Sigmoid colon (tissue), 6 donors: ENCODE measurements at regions not wholly inside any gene's neighbourhood (a gene's known extent, or its start where the extent isn't known, plus 50 kb on each side); places are given as distances from the start of the nearest gene placed in this dataset.

Experiments used
- DNase-seq: peaks from one replicate; pipeline ENCODE4 v3.0.0-alpha.2; 2019
- H3K27ac ChIP-seq, 4 donors: fragments of 200-600 bp; sonication (generic); one replicate each; pipeline ENCODE4 v1.5.1; 2016 to 2019; ENCODE audit warnings: mild to moderate bottlenecking in 1 of 4
- H3K27me3 ChIP-seq, 3 donors: fragments of 200-600 bp; sonication (generic); one replicate each; pipeline ENCODE4 v1.5.1; 2019; ENCODE audit warnings: mild to moderate bottlenecking in 1 of 3
- H3K36me3 ChIP-seq, 4 donors: fragments of 200-600 bp; sonication (generic); one replicate each; pipeline ENCODE4 v1.5.1; 2016 to 2019
- H3K4me1 ChIP-seq, 4 donors: fragments of 200-600 bp; sonication (generic); one replicate each; pipeline ENCODE4 v1.5.1; 2017 to 2019
- H3K4me3 ChIP-seq, 4 donors: fragments of 200-600 bp; sonication (generic); one replicate each; pipeline ENCODE4 v1.5.1; 2017 to 2019; ENCODE audit warnings: mild to moderate bottlenecking in 2 of 4, moderate library complexity in 1 of 4
- H3K9me3 ChIP-seq, 4 donors: fragments of 200-600 bp in 3 of 4; sonication (generic) in 3 of 4; one replicate each; pipeline versions ENCODE4 v1.5.1 to v1.6.1; 2013 to 2019
- EP300 ChIP-seq, 4 donors: sonication (generic); formaldehyde crosslinking; IDR thresholded peaks; one replicate each; pipeline ENCODE4 v1.6.1; 2017; ENCODE audit warnings: antibody characterized with exemption in 4 of 4
- POLR2A ChIP-seq, 2 donors: fragments of 450-650 bp; IDR thresholded peaks; one replicate each; pipeline ENCODE4 v1.6.1; 2016; ENCODE audit warnings: antibody characterized with exemption in 2 of 2, mild to moderate bottlenecking in 2 of 2, moderate library complexity in 2 of 2
- POLR2AphosphoS5 ChIP-seq, 4 donors: sonication (generic); formaldehyde crosslinking; IDR thresholded peaks; one replicate each; pipeline ENCODE4 v1.6.1; 2017; ENCODE audit warnings: antibody characterized with exemption in 4 of 4
- WGBS, 2 donors: extraction: QIAGEN DNeasy Blood & Tissue Kit; methylation state at CpG; one replicate each; pipeline ENCODE4 v1.1.7; 2013; 5-methylcytosine and 5-hydroxymethylcytosine counted together
- intact Hi-C: fragments of 100-400 bp; cut with DNase I; formaldehyde crosslinking; loops from one replicate; pipeline ENCODE4 v1.15.1; 2023
- TF ChIP-seq, protein P1 (sequence below), 4 experiments: fragments of 450-650 bp in 3 of 4; fragments of 200-600 bp in 1 of 4; IDR thresholded peaks; one replicate each; pipeline ENCODE4 v1.5.1; 2016 to 2019; ENCODE audit warnings: antibody characterized with exemption in 4 of 4, mild to moderate bottlenecking in 3 of 4, moderate library complexity in 2 of 4
- donor health status: healthy with polysubstance abuse.
- donor health status: healthy.

DNA sequence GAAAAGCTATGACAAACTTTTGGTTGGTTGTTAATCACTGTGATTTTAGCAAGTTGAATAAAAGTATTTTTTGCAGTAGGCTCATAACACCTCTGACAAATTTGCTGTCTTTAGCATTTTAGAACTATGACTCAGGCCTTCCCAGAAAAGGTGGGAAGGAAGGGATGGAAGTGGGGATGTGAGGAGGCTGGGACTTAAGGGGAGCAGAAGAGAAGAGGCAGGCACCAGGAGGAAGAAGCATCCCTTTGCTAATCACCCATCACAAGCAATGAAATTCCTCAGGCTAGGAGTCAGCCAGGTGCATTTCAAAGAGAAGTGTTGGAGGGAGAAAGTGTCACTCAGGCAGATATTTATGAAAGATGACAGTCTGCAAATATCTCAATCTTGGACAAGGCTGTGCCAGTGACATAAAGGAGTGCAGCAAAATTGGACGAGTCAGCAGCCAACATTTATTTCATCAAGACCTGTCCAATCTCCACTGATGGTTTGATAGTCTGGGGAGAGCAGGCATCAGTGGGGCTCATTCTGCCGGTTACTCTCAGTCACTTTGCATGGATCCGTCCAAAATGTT, 337.3 kb upstream of the ARRDC4 start:
- DNase-seq: no peak
- no peak overlapping the region for H3K27ac ChIP-seq
- H3K27me3 ChIP-seq: no peaks in the 10 kb centered on the region
- no peak for TF ChIP-seq POLR2A (IDR thresholded peaks at IDR 0.05)
- no peak for TF ChIP-seq POLR2AphosphoS5 (IDR thresholded peaks at IDR 0.05)
- TF ChIP-seq EP300 (IDR thresholded peaks at IDR 0.05): no peak
- TF ChIP-seq, protein P1, sequence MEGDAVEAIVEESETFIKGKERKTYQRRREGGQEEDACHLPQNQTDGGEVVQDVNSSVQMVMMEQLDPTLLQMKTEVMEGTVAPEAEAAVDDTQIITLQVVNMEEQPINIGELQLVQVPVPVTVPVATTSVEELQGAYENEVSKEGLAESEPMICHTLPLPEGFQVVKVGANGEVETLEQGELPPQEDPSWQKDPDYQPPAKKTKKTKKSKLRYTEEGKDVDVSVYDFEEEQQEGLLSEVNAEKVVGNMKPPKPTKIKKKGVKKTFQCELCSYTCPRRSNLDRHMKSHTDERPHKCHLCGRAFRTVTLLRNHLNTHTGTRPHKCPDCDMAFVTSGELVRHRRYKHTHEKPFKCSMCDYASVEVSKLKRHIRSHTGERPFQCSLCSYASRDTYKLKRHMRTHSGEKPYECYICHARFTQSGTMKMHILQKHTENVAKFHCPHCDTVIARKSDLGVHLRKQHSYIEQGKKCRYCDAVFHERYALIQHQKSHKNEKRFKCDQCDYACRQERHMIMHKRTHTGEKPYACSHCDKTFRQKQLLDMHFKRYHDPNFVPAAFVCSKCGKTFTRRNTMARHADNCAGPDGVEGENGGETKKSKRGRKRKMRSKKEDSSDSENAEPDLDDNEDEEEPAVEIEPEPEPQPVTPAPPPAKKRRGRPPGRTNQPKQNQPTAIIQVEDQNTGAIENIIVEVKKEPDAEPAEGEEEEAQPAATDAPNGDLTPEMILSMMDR (IDR thresholded peaks at IDR 0.05): no peak
- WGBS, 2 donors: 82 to 86% methylated on average over 3 of the region's 3 CpGs
- H3K9me3 ChIP-seq: no peaks in the 10 kb centered on the region
- no peak overlapping the region for H3K4me3 ChIP-seq
- H3K36me3 ChIP-seq: no peaks in the 10 kb centered on the region
- intact Hi-C loops: no loop called here
- H3K4me1 ChIP-seq: no peaks in the 10 kb centered on the region

DNA sequence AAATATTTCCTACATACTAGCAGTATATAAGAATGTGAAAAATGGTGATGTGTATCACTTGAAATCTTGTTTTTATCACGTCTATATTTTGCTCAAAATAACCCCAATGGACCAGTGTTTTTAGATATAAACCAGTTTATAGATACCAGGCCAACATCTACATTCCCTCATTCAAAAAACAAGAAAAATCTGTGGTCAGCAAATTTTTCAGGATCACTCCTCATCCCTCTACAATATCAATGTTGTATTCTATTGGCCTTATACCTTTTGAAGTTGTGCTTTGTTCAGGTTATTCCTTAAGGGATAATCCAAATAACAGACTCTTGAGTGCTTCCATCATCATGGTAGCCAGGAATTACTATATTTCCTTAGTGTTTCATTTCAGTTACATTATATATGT, 332.9 kb upstream of the ARRDC4 start:
- WGBS, 2 donors: 70 to 71% methylated on average over 1 of the region's 1 CpG
- intact Hi-C loops: no loop called here

DNA sequence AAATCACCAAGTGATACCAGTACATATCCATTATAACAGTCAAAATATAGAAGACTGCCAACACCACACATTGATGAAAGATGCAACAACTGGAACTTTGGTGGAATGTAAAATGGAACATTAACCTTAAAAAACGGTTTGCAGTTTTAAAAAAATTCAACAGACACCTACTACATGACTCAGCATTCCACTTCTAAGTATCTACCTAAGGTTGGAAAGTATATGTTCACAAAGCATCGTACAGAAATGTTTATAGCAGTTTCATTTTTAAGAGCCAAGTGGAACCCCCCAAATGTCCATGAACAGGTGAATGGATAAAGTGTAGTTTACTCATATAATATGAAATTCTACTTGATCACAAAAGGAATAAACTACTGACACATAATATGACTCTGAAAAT, 314.7 kb upstream of the ARRDC4 start:
- no peak for TF ChIP-seq POLR2AphosphoS5 (IDR thresholded peaks at IDR 0.05)
- no peak for TF ChIP-seq EP300 (IDR thresholded peaks at IDR 0.05)
- TF ChIP-seq, protein P1 (IDR thresholded peaks at IDR 0.05): no peak
- no peak for TF ChIP-seq POLR2A (IDR thresholded peaks at IDR 0.05)
- DNase-seq: no peak
- WGBS, 2 donors: 53 to 63% methylated on average over 2 of the region's 2 CpGs
- no peaks in the 10 kb centered on the region for H3K9me3 ChIP-seq
- no peak overlapping the region for H3K27ac ChIP-seq
- intact Hi-C loops: no loop called here
- H3K4me1 ChIP-seq: no peaks in the 10 kb centered on the region
- no peak overlapping the region for H3K4me3 ChIP-seq
- H3K27me3 ChIP-seq: no peaks in the 10 kb centered on the region
- H3K36me3 ChIP-seq: no peaks in the 10 kb centered on the region

More for the DNA sequence above, 332.9 kb upstream of the ARRDC4 start:
- TF ChIP-seq POLR2AphosphoS5 (IDR thresholded peaks at IDR 0.05) (no peak), POLR2A (IDR thresholded peaks at IDR 0.05) (no peak), EP300 (IDR thresholded peaks at IDR 0.05) (no peak)
- TF ChIP-seq, protein P1 (IDR thresholded peaks at IDR 0.05): no peak
- Histone ChIP-seq H3K4me3 (no peak overlapping the region), H3K4me1 (no peaks in the 10 kb centered on the region), H3K27ac (no peak overlapping the region), H3K9me3 (peaks cover 0 to 3% (median 0%) of the 10 kb centered on the region in 4 donors), H3K36me3 (no peaks in the 10 kb centered on the region), H3K27me3 (no peaks in the 10 kb centered on the region)
- no peak for DNase-seq

DNA sequence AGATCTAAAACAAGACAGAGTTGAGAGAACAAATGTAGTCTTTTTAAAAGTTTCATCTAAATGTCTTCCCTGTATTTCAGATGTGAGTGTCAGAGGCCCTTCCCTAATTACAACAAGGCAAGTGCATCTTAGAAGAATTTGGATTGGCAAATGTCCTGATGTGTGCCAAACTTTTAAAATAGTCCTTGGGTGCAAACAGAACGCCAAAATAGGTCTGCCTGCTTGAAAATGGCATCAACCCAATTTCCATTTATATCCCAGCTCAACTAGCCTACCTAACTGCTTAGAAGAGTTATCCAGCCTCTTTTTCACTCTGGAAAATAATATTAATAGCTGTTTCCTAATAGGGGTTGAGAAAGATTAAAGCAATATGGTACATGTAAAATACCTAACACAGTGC, 311.8 kb upstream of the ARRDC4 start:
- peaks cover 0 to 17% (median 0%) of the 10 kb centered on the region in 3 donors for H3K27me3 ChIP-seq
- no peak for TF ChIP-seq POLR2A (IDR thresholded peaks at IDR 0.05)
- H3K4me3 ChIP-seq: no peak overlapping the region
- DNase-seq: no peak
- peaks cover 0 to 8% (median 4%) of the 10 kb centered on the region in 4 donors for H3K4me1 ChIP-seq
- H3K27ac ChIP-seq: no peak overlapping the region
- H3K9me3 ChIP-seq: no peaks in the 10 kb centered on the region
- WGBS, 2 donors: 75 to 85% methylated on average over 1 of the region's 1 CpG
- intact Hi-C loops: no loop called here
- no peaks in the 10 kb centered on the region for H3K36me3 ChIP-seq

DNA sequence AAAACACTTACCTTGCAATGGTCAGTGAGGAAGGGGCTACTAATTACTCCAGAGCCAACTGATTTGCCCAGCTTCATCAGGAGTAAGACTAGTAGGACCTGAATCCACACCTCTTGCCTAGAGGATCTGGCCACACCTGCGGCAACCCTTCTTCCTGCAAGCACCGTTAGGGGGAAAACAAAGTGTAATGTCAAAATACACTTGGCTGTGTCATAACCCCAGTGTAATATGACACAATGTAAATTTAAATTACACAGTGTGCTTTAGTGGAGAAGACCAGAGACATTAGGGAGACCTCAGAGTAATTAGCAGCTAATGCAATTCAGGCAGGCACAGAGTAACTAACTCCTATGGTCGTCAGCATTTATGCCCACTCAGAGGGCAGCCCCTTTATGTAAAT, 308.5 kb upstream of the ARRDC4 start:
- Histone ChIP-seq H3K4me3 (no peak overlapping the region), H3K27ac (no peak overlapping the region), H3K36me3 (no peaks in the 10 kb centered on the region), H3K4me1 (peaks cover 0 to 8% (median 4%) of the 10 kb centered on the region in 4 donors), H3K9me3 (no peaks in the 10 kb centered on the region), H3K27me3 (peaks cover 0 to 19% (median 0%) of the 10 kb centered on the region in 3 donors)
- TF ChIP-seq, protein P1 (IDR thresholded peaks at IDR 0.05): no peak
- TF ChIP-seq POLR2AphosphoS5 (IDR thresholded peaks at IDR 0.05) (no peak), POLR2A (IDR thresholded peaks at IDR 0.05) (no peak), EP300 (IDR thresholded peaks at IDR 0.05) (no peak)
- DNase-seq: no peak
- intact Hi-C loops: no loop called here
- 26 to 45% methylated on average over 3 of the region's 3 CpGs for WGBS, 2 donors
